ENCODE measurements at regions not wholly inside any gene's neighbourhood (a gene's known extent, or its start where the extent isn't known, plus 50 kb on each side); places are given as distances from the start of the nearest gene placed in this dataset.

DNA sequence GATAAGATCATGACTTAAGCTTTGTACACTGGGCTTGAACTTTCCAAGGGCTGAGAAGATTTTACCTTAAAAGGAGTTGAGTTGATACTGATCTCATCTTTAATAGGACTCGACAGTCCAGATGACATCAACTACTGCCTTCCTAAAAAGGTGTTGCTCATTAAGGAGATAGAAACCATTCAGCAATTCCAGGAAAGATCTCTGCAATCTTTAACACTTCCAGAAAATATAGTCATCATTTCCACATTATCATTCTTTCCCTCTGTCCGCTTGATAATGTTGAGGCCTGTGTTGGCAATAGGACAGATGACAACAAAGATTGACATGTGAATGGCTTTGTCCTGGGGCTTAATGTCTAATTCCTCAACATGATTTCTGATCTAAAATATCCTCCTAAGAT lies 145.4 kb upstream of the C1orf21 start:
- TF ChIP-seq, protein P1, sequence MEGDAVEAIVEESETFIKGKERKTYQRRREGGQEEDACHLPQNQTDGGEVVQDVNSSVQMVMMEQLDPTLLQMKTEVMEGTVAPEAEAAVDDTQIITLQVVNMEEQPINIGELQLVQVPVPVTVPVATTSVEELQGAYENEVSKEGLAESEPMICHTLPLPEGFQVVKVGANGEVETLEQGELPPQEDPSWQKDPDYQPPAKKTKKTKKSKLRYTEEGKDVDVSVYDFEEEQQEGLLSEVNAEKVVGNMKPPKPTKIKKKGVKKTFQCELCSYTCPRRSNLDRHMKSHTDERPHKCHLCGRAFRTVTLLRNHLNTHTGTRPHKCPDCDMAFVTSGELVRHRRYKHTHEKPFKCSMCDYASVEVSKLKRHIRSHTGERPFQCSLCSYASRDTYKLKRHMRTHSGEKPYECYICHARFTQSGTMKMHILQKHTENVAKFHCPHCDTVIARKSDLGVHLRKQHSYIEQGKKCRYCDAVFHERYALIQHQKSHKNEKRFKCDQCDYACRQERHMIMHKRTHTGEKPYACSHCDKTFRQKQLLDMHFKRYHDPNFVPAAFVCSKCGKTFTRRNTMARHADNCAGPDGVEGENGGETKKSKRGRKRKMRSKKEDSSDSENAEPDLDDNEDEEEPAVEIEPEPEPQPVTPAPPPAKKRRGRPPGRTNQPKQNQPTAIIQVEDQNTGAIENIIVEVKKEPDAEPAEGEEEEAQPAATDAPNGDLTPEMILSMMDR (conservative IDR thresholded peaks at IDR 0.05; ENCODE audit: low read depth, low read length), result no peak
- TF ChIP-seq MAFK (IDR thresholded peaks at IDR 0.05; ENCODE audit: low read depth, low read length) (no peak), POLR2A (IDR thresholded peaks at IDR 0.05; ENCODE audit: low read depth, low read length) (no peak), RFX5 (IDR thresholded peaks at IDR 0.05; ENCODE audit: low read depth, low read length) (no peak), USF2 (IDR thresholded peaks at IDR 0.05; ENCODE audit: low read depth, low read length) (no peak)
